ENCODE measurements at regions not wholly inside any gene's neighbourhood (a gene's known extent, or its start where the extent isn't known, plus 50 kb on each side); places are given as distances from the start of the nearest gene placed in this dataset.

DNA sequence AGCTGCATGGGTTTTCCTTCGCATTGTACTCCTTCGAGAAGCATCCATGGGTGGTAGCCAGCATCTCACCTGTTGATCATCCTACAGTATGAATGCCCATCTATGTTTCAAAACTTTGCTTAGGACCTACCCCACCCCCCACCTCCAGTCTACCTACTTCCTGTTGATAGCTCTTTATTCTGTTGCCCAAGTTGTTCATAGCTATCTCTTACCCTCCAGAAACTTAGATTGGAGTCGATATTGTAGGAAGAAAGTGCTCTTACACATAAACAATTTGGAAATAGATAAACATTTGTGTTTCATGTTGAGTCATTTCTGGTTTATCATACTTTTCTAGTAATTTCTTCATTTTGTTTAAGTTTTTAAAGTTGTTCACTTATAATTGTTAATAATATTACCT, 90.1 kb downstream of the FAS start:
- TF ChIP-seq, protein P1, sequence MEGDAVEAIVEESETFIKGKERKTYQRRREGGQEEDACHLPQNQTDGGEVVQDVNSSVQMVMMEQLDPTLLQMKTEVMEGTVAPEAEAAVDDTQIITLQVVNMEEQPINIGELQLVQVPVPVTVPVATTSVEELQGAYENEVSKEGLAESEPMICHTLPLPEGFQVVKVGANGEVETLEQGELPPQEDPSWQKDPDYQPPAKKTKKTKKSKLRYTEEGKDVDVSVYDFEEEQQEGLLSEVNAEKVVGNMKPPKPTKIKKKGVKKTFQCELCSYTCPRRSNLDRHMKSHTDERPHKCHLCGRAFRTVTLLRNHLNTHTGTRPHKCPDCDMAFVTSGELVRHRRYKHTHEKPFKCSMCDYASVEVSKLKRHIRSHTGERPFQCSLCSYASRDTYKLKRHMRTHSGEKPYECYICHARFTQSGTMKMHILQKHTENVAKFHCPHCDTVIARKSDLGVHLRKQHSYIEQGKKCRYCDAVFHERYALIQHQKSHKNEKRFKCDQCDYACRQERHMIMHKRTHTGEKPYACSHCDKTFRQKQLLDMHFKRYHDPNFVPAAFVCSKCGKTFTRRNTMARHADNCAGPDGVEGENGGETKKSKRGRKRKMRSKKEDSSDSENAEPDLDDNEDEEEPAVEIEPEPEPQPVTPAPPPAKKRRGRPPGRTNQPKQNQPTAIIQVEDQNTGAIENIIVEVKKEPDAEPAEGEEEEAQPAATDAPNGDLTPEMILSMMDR (IDR thresholded peaks at IDR 0.05; ENCODE audit: borderline replicate concordance, extremely low read depth, low read length, poor library complexity, severe bottlenecking): no peak
- no peak for TF ChIP-seq EZH2 (IDR thresholded peaks at IDR 0.05; ENCODE audit: borderline replicate concordance, low read depth, low read length, severe bottlenecking)
- no peaks in the 10 kb centered on the region for H3K36me3 ChIP-seq (ENCODE audit: insufficient read depth, low read length)
- no peak overlapping the region for H3K4me2 ChIP-seq (ENCODE audit: insufficient read depth, low read length)
- H3K9ac ChIP-seq (ENCODE audit: low read depth, low read length): no peak overlapping the region
- no peak overlapping the region for H3K27ac ChIP-seq (ENCODE audit: low read length)
- ATAC-seq (ENCODE audit: insufficient read depth, low read depth) (no peak), DNase-seq (no peak)
- no peaks in the 10 kb centered on the region for H4K20me1 ChIP-seq (ENCODE audit: insufficient read depth, low read length)
- no peaks in the 10 kb centered on the region for H3K27me3 ChIP-seq (ENCODE audit: insufficient read depth, low read length, poor library complexity)
- H3K4me1 ChIP-seq (ENCODE audit: insufficient read depth, low read length): peaks cover 42% of the 10 kb centered on the region
- H3K79me2 ChIP-seq (ENCODE audit: insufficient read depth, low read length): no peaks in the 10 kb centered on the region
- no peak overlapping the region for H2AFZ ChIP-seq (ENCODE audit: low read depth, low read length)
- H3K9me3 ChIP-seq (ENCODE audit: insufficient read depth, low read length, severe bottlenecking): no peaks in the 10 kb centered on the region
- no peak overlapping the region for H3K4me3 ChIP-seq (ENCODE audit: low read depth in 1 of 2, low read length in 2 of 2)

DNA sequence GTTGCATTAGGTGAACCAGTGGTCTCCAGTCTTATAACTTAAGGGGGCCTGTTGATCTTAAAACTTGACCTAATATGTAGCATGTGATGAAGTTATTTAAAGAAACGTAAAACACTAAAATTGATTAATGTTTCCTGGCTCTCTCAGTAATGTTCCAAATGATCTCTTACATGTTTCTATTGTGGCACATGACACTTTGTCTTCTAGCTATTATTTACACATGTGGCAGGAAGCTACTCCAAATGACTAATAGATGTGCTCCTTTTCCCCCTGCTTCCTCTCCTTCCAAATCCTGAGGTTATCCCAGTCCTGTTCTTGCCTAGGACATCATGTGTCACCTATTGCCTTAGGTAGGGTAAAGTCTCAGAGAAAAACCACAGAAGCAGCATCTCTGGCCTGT, 89.4 kb downstream of the FAS start:
- no peaks in the 10 kb centered on the region for H3K9me3 ChIP-seq (ENCODE audit: insufficient read depth, low read length, severe bottlenecking)
- no peak overlapping the region for H2AFZ ChIP-seq (ENCODE audit: low read depth, low read length)
- no peak overlapping the region for H3K9ac ChIP-seq (ENCODE audit: low read depth, low read length)
- peaks cover 35% of the 10 kb centered on the region for H3K4me1 ChIP-seq (ENCODE audit: insufficient read depth, low read length)
- H3K4me3 ChIP-seq (ENCODE audit: low read depth in 1 of 2, low read length in 2 of 2): no peak overlapping the region
- H3K4me2 ChIP-seq (ENCODE audit: insufficient read depth, low read length): no peak overlapping the region
- H3K27ac ChIP-seq (ENCODE audit: low read length): no peak overlapping the region
- H3K36me3 ChIP-seq (ENCODE audit: insufficient read depth, low read length): no peaks in the 10 kb centered on the region
- DNase-seq: no peak
- ATAC-seq (ENCODE audit: insufficient read depth, low read depth): no peak
- no peaks in the 10 kb centered on the region for H4K20me1 ChIP-seq (ENCODE audit: insufficient read depth, low read length)
- no peaks in the 10 kb centered on the region for H3K79me2 ChIP-seq (ENCODE audit: insufficient read depth, low read length)
- TF ChIP-seq EZH2 (IDR thresholded peaks at IDR 0.05; ENCODE audit: borderline replicate concordance, low read depth, low read length, severe bottlenecking): no peak
- TF ChIP-seq, protein P1 (IDR thresholded peaks at IDR 0.05; ENCODE audit: borderline replicate concordance, extremely low read depth, low read length, poor library complexity, severe bottlenecking): no peak
- no peaks in the 10 kb centered on the region for H3K27me3 ChIP-seq (ENCODE audit: insufficient read depth, low read length, poor library complexity)

DNA sequence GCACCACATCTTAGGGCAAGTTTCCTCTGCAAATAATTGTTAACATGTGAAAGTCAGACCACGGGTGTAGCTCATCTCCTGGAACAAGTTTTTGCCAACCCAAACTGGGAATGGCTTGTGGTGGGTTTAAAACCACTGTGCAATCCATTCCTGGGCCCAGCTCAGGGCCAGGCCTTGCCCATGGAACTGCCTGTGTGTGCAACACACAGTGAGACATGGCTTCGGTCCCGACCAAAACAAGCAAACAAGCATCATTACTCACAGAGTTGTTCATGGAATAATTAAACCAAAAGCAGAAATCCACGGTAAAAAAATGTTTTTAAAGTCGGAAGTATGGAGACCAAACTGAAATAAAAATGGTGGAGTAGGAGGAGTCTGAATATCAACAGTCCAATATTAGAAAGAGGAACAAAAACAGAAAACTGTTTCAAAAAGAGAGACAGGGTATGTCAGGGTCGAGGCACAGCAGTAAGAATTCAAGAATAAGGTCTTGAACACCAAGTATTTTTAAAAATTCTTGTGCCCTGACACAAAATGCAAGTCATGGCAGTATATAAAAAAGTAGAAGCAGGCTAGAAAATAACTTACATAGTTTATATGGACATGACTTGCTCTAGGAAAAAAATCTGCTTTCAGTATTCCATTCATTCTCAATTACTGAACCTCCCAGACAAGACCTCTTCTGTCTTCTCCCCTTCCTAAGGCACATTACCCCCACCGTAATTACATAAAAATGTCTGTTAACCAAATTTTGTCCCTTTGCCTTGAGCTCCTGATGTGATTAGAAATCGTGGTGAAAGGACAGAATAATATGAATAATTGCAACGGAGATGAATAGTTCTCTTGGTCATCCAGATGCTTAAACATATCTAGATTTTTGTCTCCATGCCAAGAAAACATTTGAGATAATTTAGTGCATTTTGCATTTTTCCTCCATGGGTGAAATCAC, 88.4 kb downstream of the FAS start:
- TF ChIP-seq EZH2 (IDR thresholded peaks at IDR 0.05; ENCODE audit: borderline replicate concordance, low read depth, low read length, severe bottlenecking): no peak
- TF ChIP-seq, protein P1 (IDR thresholded peaks at IDR 0.05; ENCODE audit: borderline replicate concordance, extremely low read depth, low read length, poor library complexity, severe bottlenecking): no peak
- H3K79me2 ChIP-seq (ENCODE audit: insufficient read depth, low read length): no peaks in the 10 kb centered on the region
- H3K27ac ChIP-seq (ENCODE audit: low read length): no peak overlapping the region
- no peak overlapping the region for H3K4me3 ChIP-seq (ENCODE audit: low read depth in 1 of 2, low read length in 2 of 2)
- no peaks in the 10 kb centered on the region for H3K36me3 ChIP-seq (ENCODE audit: insufficient read depth, low read length)
- H3K9ac ChIP-seq (ENCODE audit: low read depth, low read length): no peak overlapping the region
- no peak for ATAC-seq (ENCODE audit: insufficient read depth, low read depth)
- H3K4me2 ChIP-seq (ENCODE audit: insufficient read depth, low read length): no peak overlapping the region
- no peaks in the 10 kb centered on the region for H3K27me3 ChIP-seq (ENCODE audit: insufficient read depth, low read length, poor library complexity)
- DNase-seq: no peak
- peaks cover 26% of the 10 kb centered on the region for H3K4me1 ChIP-seq (ENCODE audit: insufficient read depth, low read length)
- no peaks in the 10 kb centered on the region for H3K9me3 ChIP-seq (ENCODE audit: insufficient read depth, low read length, severe bottlenecking)
- H4K20me1 ChIP-seq (ENCODE audit: insufficient read depth, low read length): no peaks in the 10 kb centered on the region
- H2AFZ ChIP-seq (ENCODE audit: low read depth, low read length): no peak overlapping the region

All from DND-41 (cell line).